WI38 (cell line): ENCODE measurements at regions not wholly inside any gene's neighbourhood (a gene's known extent, or its start where the extent isn't known, plus 50 kb on each side); places are given as distances from the start of the nearest gene placed in this dataset.
"Not testable (repeated sequence)": the region's sequence is repeated elsewhere in the genome, so short reads cannot be mapped to it uniquely, and the experiment has no call there.

Source experiments
- H3K4me3 ChIP-seq: 2 replicates; pipeline ENCODE4 v1.5.1; 2011; ENCODE audit warnings: low read depth, mild to moderate bottlenecking, control low read depth, low read length
- CTCF ChIP-seq: IDR thresholded peaks from 2 replicates; pipeline ENCODE4 v1.5.1; 2012; ENCODE audit warnings: low read depth, mild to moderate bottlenecking, control low read depth, low read length

GRCh38 chr13:76594435-76594834 lies 291.8 kb downstream of the KCTD12 start:
- no peak for TF ChIP-seq CTCF
- H3K4me3 ChIP-seq = no peak overlapping the region

GRCh38 chr13:76586842-76587241 lies 299.4 kb downstream of the KCTD12 start:
- H3K4me3 ChIP-seq = no peak overlapping the region
- no peak for TF ChIP-seq CTCF

- no peak overlapping the region for H3K4me3 ChIP-seq
- TF ChIP-seq CTCF = no peak
Measured at GRCh38 chr13:76579701-76580100, 306.5 kb downstream of the KCTD12 start.

- H3K4me3 ChIP-seq = not testable (repeated sequence)
Measured at GRCh38 chr13:76575634-76576033, 310.6 kb downstream of the KCTD12 start.

- no peak for TF ChIP-seq CTCF
- no peak overlapping the region for H3K4me3 ChIP-seq
Measured at GRCh38 chr13:76570510-76570971, 315.7 kb downstream of the KCTD12 start.

- H3K4me3 ChIP-seq = no peak overlapping the region
- no peak for TF ChIP-seq CTCF
Measured at GRCh38 chr13:76556627-76557026, 329.6 kb downstream of the KCTD12 start.

GRCh38 chr13:76552807-76553206 lies 333.4 kb downstream of the KCTD12 start:
- no peak overlapping the region for H3K4me3 ChIP-seq
- TF ChIP-seq CTCF = no peak

GRCh38 chr13:76552041-76552772 lies 334.0 kb downstream of the KCTD12 start:
- no peak overlapping the region for H3K4me3 ChIP-seq

More at GRCh38 chr13:76552041-76552772, 334.0 kb downstream of the KCTD12 start:
- TF ChIP-seq CTCF = no peak
